ENCODE measurements at regions not wholly inside any gene's neighbourhood (a gene's known extent, or its start where the extent isn't known, plus 50 kb on each side); places are given as distances from the start of the nearest gene placed in this dataset.

GRCh38 chr10:70974351-70974901 lies 86.1 kb upstream of the PCBD1 start:
- Histone ChIP-seq H3K4me3 (no peak overlapping the region), H3K4me1 (no peaks in the 10 kb centered on the region), H3K27me3 (ENCODE audit: low read depth) (no peaks in the 10 kb centered on the region), H3K9me3 (no peaks in the 10 kb centered on the region; the same call in 1 of the 2 replicates), H3K36me3 (replicated peaks) (no peaks in the 10 kb centered on the region)
- in situ Hi-C loops (cut with MboI; ENCODE audit: low sequenced_read_pairs), result no loop called here
- DNase-seq (ENCODE audit: low spot score in 2 of 2), result no peak

GRCh38 chr10:70974920-70975319 lies 86.6 kb upstream of the PCBD1 start:
- H3K36me3 ChIP-seq (replicated peaks), result no peaks in the 10 kb centered on the region
- H3K4me1 ChIP-seq, result no peaks in the 10 kb centered on the region
- no peak for DNase-seq (ENCODE audit: low spot score in 2 of 2)
- H3K9me3 ChIP-seq, result no peaks in the 10 kb centered on the region; the same call in 1 of the 2 replicates
- H3K27me3 ChIP-seq (ENCODE audit: low read depth), result no peaks in the 10 kb centered on the region
- in situ Hi-C loops (cut with MboI; ENCODE audit: low sequenced_read_pairs), result no loop called here
- H3K4me3 ChIP-seq, result no peak overlapping the region

- in situ Hi-C loops (cut with MboI; ENCODE audit: low sequenced_read_pairs), result no loop called here
- H3K9me3 ChIP-seq, result no peaks in the 10 kb centered on the region; the same call in 1 of the 2 replicates
- no peaks in the 10 kb centered on the region for H3K4me1 ChIP-seq
- DNase-seq (ENCODE audit: low spot score in 2 of 2), result no peak
- no peaks in the 10 kb centered on the region for H3K27me3 ChIP-seq (ENCODE audit: low read depth)
- H3K4me3 ChIP-seq, result no peak overlapping the region
- H3K36me3 ChIP-seq (replicated peaks), result no peaks in the 10 kb centered on the region
These were observed 87.8 kb upstream of the PCBD1 start for GRCh38 chr10:70976063-70976695.

- Histone ChIP-seq H3K27me3 (ENCODE audit: low read depth) (no peaks in the 10 kb centered on the region), H3K4me1 (no peaks in the 10 kb centered on the region), H3K4me3 (no peak overlapping the region), H3K36me3 (replicated peaks) (no peaks in the 10 kb centered on the region), H3K9me3 (no peaks in the 10 kb centered on the region)
- in situ Hi-C loops (cut with MboI; ENCODE audit: low sequenced_read_pairs), result no loop called here
- DNase-seq (ENCODE audit: low spot score in 2 of 2), result no peak
These were observed 89.3 kb upstream of the PCBD1 start for GRCh38 chr10:70977625-70978024.

GRCh38 chr10:70978181-70978580 lies 89.8 kb upstream of the PCBD1 start:
- no peaks in the 10 kb centered on the region for H3K36me3 ChIP-seq (replicated peaks)
- no peak overlapping the region for H3K4me3 ChIP-seq
- in situ Hi-C loops (cut with MboI; ENCODE audit: low sequenced_read_pairs), result no loop called here
- no peaks in the 10 kb centered on the region for H3K4me1 ChIP-seq
- H3K27me3 ChIP-seq (ENCODE audit: low read depth), result no peaks in the 10 kb centered on the region
- no peaks in the 10 kb centered on the region for H3K9me3 ChIP-seq
- no peak for DNase-seq (ENCODE audit: low spot score in 2 of 2)

GRCh38 chr10:70978816-70979480 lies 90.6 kb upstream of the PCBD1 start:
- Histone ChIP-seq H3K4me3 (no peak overlapping the region), H3K4me1 (no peaks in the 10 kb centered on the region), H3K36me3 (replicated peaks) (no peaks in the 10 kb centered on the region), H3K9me3 (no peaks in the 10 kb centered on the region), H3K27me3 (ENCODE audit: low read depth) (no peaks in the 10 kb centered on the region)
- in situ Hi-C loops (cut with MboI; ENCODE audit: low sequenced_read_pairs), result no loop called here
- DNase-seq (ENCODE audit: low spot score in 2 of 2), result no peak

GRCh38 chr10:70980687-70981086 lies 92.3 kb upstream of the PCBD1 start:
- in situ Hi-C loops (cut with MboI; ENCODE audit: low sequenced_read_pairs), result no loop called here
- H3K9me3 ChIP-seq, result no peaks in the 10 kb centered on the region
- H3K27me3 ChIP-seq (ENCODE audit: low read depth), result no peaks in the 10 kb centered on the region
- H3K4me3 ChIP-seq, result no peak overlapping the region
- peaks cover 4% of the 10 kb centered on the region; the same call in 1 of the 2 replicates for H3K4me1 ChIP-seq
- H3K36me3 ChIP-seq (replicated peaks), result no peaks in the 10 kb centered on the region
- DNase-seq (ENCODE audit: low spot score in 2 of 2), result no peak

- no peak for DNase-seq (ENCODE audit: low spot score in 2 of 2)
- Histone ChIP-seq H3K4me1 (peaks cover 5% of the 10 kb centered on the region; the same call in 1 of the 2 replicates), H3K4me3 (no peak overlapping the region), H3K36me3 (replicated peaks) (no peaks in the 10 kb centered on the region), H3K9me3 (no peaks in the 10 kb centered on the region), H3K27me3 (ENCODE audit: low read depth) (no peaks in the 10 kb centered on the region)
- in situ Hi-C loops (cut with MboI; ENCODE audit: low sequenced_read_pairs), result no loop called here
These were observed 92.9 kb upstream of the PCBD1 start for GRCh38 chr10:70981171-70981836.

GRCh38 chr10:70981936-70982335 lies 93.6 kb upstream of the PCBD1 start:
- Histone ChIP-seq H3K9me3 (no peaks in the 10 kb centered on the region), H3K36me3 (replicated peaks) (no peaks in the 10 kb centered on the region), H3K4me3 (no peak overlapping the region), H3K27me3 (ENCODE audit: low read depth) (no peaks in the 10 kb centered on the region), H3K4me1 (peaks cover 5% of the 10 kb centered on the region; the same call in 1 of the 2 replicates)
- DNase-seq (ENCODE audit: low spot score in 2 of 2), result no peak
- in situ Hi-C loops (cut with MboI; ENCODE audit: low sequenced_read_pairs), result no loop called here

GRCh38 chr10:70982443-70982842 lies 94.1 kb upstream of the PCBD1 start:
- in situ Hi-C loops (cut with MboI; ENCODE audit: low sequenced_read_pairs), result no loop called here
- Histone ChIP-seq H3K27me3 (ENCODE audit: low read depth) (no peaks in the 10 kb centered on the region), H3K4me1 (peaks cover 5% of the 10 kb centered on the region; the same call in 1 of the 2 replicates), H3K9me3 (no peaks in the 10 kb centered on the region), H3K4me3 (no peak overlapping the region), H3K36me3 (replicated peaks) (no peaks in the 10 kb centered on the region)
- DNase-seq (ENCODE audit: low spot score in 2 of 2), result no peak

GRCh38 chr10:70984986-70985722 lies 96.8 kb upstream of the PCBD1 start:
- DNase-seq (ENCODE audit: low spot score in 2 of 2), result peak; percentile 16 to 20
- Histone ChIP-seq H3K9me3 (no peaks in the 10 kb centered on the region), H3K36me3 (replicated peaks) (no peaks in the 10 kb centered on the region), H3K27me3 (ENCODE audit: low read depth) (no peaks in the 10 kb centered on the region), H3K4me3 (no peak overlapping the region), H3K4me1 (peaks cover 5% of the 10 kb centered on the region; the same call in 1 of the 2 replicates)
- in situ Hi-C loops (cut with MboI; ENCODE audit: low sequenced_read_pairs), result no loop called here

GRCh38 chr10:70985824-70986622 lies 97.7 kb upstream of the PCBD1 start:
- in situ Hi-C loops (cut with MboI; ENCODE audit: low sequenced_read_pairs), result no loop called here
- Histone ChIP-seq H3K4me1 (peaks cover 5% of the 10 kb centered on the region; the same call in 1 of the 2 replicates), H3K9me3 (no peaks in the 10 kb centered on the region), H3K27me3 (ENCODE audit: low read depth) (no peaks in the 10 kb centered on the region), H3K36me3 (replicated peaks) (no peaks in the 10 kb centered on the region), H3K4me3 (no peak overlapping the region)
- DNase-seq (ENCODE audit: low spot score in 2 of 2), result no peak

- Histone ChIP-seq H3K36me3 (replicated peaks) (no peaks in the 10 kb centered on the region), H3K27me3 (ENCODE audit: low read depth) (no peaks in the 10 kb centered on the region), H3K4me3 (no peak overlapping the region), H3K9me3 (no peaks in the 10 kb centered on the region), H3K4me1 (peaks cover 5% of the 10 kb centered on the region; the same call in 1 of the 2 replicates)
- in situ Hi-C loops (cut with MboI; ENCODE audit: low sequenced_read_pairs), result no loop called here
- DNase-seq (ENCODE audit: low spot score in 2 of 2), result no peak
These were observed 98.2 kb upstream of the PCBD1 start for GRCh38 chr10:70986623-70986950.

All from HAP-1 (cell line).